ENCODE measurements at regions not wholly inside any gene's neighbourhood (a gene's known extent, or its start where the extent isn't known, plus 50 kb on each side); places are given as distances from the start of the nearest gene placed in this dataset.

DNA sequence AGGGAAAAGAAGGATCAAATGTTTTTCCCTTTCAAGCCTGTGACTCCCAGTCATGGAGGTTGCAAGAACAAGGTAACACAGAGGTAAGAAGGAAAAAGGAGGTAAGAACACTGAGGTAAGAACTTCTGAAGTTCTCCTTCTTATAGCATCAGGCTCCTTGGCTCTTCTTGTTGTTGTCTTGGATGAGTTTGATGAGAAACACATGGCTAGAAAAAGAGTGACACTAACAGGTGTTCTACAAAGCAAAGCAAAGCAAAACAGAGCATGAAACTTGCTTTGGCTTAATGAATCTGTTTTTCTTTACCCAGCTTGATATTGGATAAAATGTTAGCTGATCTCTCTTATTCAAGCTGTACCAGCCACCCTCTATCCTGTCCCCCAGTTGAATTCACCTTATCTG lies 231.2 kb upstream of the F9 start:
- TF ChIP-seq CTCF (conservative IDR thresholded peaks at IDR 0.05), result no peak
- TF ChIP-seq EZH2 (IDR thresholded peaks at IDR 0.05; ENCODE audit: low read depth), result no peak
